OCI-LY3 (cell line): ENCODE measurements at regions not wholly inside any gene's neighbourhood (a gene's known extent, or its start where the extent isn't known, plus 50 kb on each side); places are given as distances from the start of the nearest gene placed in this dataset.
"Not testable (repeated sequence)": the region's sequence is repeated elsewhere in the genome, so short reads cannot be mapped to it uniquely, and the experiment has no call there.

ENCODE experiments used
- EZH2phosphoT487 ChIP-seq: fragments of 200-600 bp; shearing (Covaris generic); IDR thresholded peaks from 2 replicates; pipeline ENCODE4 v1.6.1; 2018; ENCODE audit warnings: antibody characterized with exemption, mixed run types, low read depth
- TF ChIP-seq, protein P1 (sequence below): fragments of 200-600, 300-600 bp; sonication (generic); IDR thresholded peaks from 2 replicates; pipeline ENCODE4 v1.5.1; 2014; ENCODE audit warnings: antibody characterized with exemption, low read length, low read depth

DNA sequence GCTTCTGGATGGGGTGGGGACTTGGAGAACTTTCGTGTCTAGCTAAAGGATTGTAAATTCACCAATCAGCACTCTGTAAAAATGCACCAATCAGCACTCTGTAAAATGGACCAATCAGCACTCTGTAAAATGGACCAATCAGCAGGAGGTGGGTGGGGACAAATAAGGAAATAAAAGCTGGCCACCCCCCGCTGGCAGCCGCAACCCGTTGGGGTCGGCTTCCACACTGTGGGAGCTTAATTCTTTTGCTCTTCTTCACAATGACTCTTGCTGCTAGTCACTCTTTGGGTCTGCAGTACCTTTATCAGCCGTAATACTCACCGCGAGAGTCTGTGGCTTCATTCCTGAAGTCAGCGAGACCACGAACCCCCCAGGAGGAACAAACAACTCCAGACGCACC, 623.1 kb downstream of the DSC3 start:
- TF ChIP-seq, protein P1, sequence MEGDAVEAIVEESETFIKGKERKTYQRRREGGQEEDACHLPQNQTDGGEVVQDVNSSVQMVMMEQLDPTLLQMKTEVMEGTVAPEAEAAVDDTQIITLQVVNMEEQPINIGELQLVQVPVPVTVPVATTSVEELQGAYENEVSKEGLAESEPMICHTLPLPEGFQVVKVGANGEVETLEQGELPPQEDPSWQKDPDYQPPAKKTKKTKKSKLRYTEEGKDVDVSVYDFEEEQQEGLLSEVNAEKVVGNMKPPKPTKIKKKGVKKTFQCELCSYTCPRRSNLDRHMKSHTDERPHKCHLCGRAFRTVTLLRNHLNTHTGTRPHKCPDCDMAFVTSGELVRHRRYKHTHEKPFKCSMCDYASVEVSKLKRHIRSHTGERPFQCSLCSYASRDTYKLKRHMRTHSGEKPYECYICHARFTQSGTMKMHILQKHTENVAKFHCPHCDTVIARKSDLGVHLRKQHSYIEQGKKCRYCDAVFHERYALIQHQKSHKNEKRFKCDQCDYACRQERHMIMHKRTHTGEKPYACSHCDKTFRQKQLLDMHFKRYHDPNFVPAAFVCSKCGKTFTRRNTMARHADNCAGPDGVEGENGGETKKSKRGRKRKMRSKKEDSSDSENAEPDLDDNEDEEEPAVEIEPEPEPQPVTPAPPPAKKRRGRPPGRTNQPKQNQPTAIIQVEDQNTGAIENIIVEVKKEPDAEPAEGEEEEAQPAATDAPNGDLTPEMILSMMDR = not testable (repeated sequence)
- not testable (repeated sequence) for TF ChIP-seq EZH2phosphoT487
